ENCODE measurements at regions not wholly inside any gene's neighbourhood (a gene's known extent, or its start where the extent isn't known, plus 50 kb on each side); places are given as distances from the start of the nearest gene placed in this dataset.

GRCh38 chr2:225120186-225120585 is 77.9 kb upstream of the DOCK10 start:
- Histone ChIP-seq H3K4me1 (no peaks in the 10 kb centered on the region), H3K4me3 (replicated peaks in 1 of 3) (no peak overlapping the region), H3K36me3 (no peaks in the 10 kb centered on the region), H3K9me3 (no peaks in the 10 kb centered on the region), H3K27me3 (no peaks in the 10 kb centered on the region), H3K27ac (no peak overlapping the region)
- WGBS, 2 donors: 25 to 78% methylated on average over 1 of the region's 1 CpG
- DNase-seq: no peak
- TF ChIP-seq POLR2A (IDR thresholded peaks at IDR 0.05): no peak
- TF ChIP-seq CTCF (IDR thresholded peaks at IDR 0.05): no peak
- intact Hi-C loops (cut with DNase I): loop anchor here (10.0 kb wide), 2 partner anchors 535 to 1875 kb away; no protein-coding TSS in a partner anchor

- H3K27me3 ChIP-seq: no peaks in the 10 kb centered on the region
- no peaks in the 10 kb centered on the region for H3K36me3 ChIP-seq
- H3K4me1 ChIP-seq: no peaks in the 10 kb centered on the region
- TF ChIP-seq CTCF (IDR thresholded peaks at IDR 0.05) (no peak), POLR2A (IDR thresholded peaks at IDR 0.05) (no peak)
- 31 to 48% methylated on average over 2 of the region's 2 CpGs for WGBS, 2 donors
- H3K27ac ChIP-seq: no peak overlapping the region
- DNase-seq: peak; percentile 11 to 22
- H3K9me3 ChIP-seq: no peaks in the 10 kb centered on the region
- intact Hi-C loops (cut with DNase I): no loop called here
- no peak overlapping the region for H3K4me3 ChIP-seq (replicated peaks in 1 of 3)
Measured at GRCh38 chr2:225117051-225117716, 74.9 kb upstream of the DOCK10 start.

GRCh38 chr2:225114786-225115323 is 72.6 kb upstream of the DOCK10 start:
- Histone ChIP-seq H3K4me3 (replicated peaks in 1 of 3) (no peak overlapping the region), H3K27me3 (no peaks in the 10 kb centered on the region), H3K27ac (no peak overlapping the region), H3K36me3 (no peaks in the 10 kb centered on the region), H3K9me3 (no peaks in the 10 kb centered on the region), H3K4me1 (no peaks in the 10 kb centered on the region)
- DNase-seq: no peak
- no peak for TF ChIP-seq POLR2A (IDR thresholded peaks at IDR 0.05)
- no peak for TF ChIP-seq CTCF (IDR thresholded peaks at IDR 0.05)
- intact Hi-C loops (cut with DNase I): no loop called here
- 90 to 95% methylated on average over 2 of the region's 2 CpGs for WGBS, 2 donors

- TF ChIP-seq CTCF (IDR thresholded peaks at IDR 0.05): no peak
- TF ChIP-seq POLR2A (IDR thresholded peaks at IDR 0.05): no peak
- WGBS, 2 donors: 76 to 88% methylated on average over 3 of the region's 3 CpGs
- intact Hi-C loops (cut with DNase I): no loop called here
- no peak for DNase-seq
- H3K9me3 ChIP-seq: no peaks in the 10 kb centered on the region
- H3K36me3 ChIP-seq: no peaks in the 10 kb centered on the region
- no peaks in the 10 kb centered on the region for H3K4me1 ChIP-seq
- H3K27me3 ChIP-seq: no peaks in the 10 kb centered on the region
- no peak overlapping the region for H3K4me3 ChIP-seq (replicated peaks in 1 of 3)
- H3K27ac ChIP-seq: no peak overlapping the region
Measured at GRCh38 chr2:225113371-225114015, 71.2 kb upstream of the DOCK10 start.

Measured in thyroid gland (tissue), 4 donors.